Loucy (cell line): ENCODE measurements at regions not wholly inside any gene's neighbourhood (a gene's known extent, or its start where the extent isn't known, plus 50 kb on each side); places are given as distances from the start of the nearest gene placed in this dataset.

ENCODE experiments used
- H2AFZ ChIP-seq: fragments of 200-600 bp; sonication (generic); 2 replicates; pipeline ENCODE4 v1.6.0; 2016; ENCODE audit warnings: antibody characterized with exemption, mild to moderate bottlenecking, low read length, moderate library complexity
- H3F3A ChIP-seq: fragments of 200-600 bp; 2 replicates; pipeline ENCODE4 v1.6.0; 2016; ENCODE audit warnings: antibody characterized with exemption, low read depth, mild to moderate bottlenecking
- H3K27me3 ChIP-seq: fragments of 200-600 bp; sonication (generic); 2 replicates; pipeline ENCODE4 v1.6.1; 2014; ENCODE audit warnings: low read length, mild to moderate bottlenecking; ENCODE audit not compliant: insufficient read depth, poor library complexity, severe bottlenecking
- H3K36me3 ChIP-seq: fragments of 200-600 bp; sonication (generic); 2 replicates; pipeline ENCODE4 v1.6.1; 2016; ENCODE audit warnings: low read length; ENCODE audit not compliant: insufficient read depth
- H3K4me1 ChIP-seq: fragments of 200-600 bp; sonication (generic); 2 replicates; pipeline ENCODE4 v1.5.1; 2014; ENCODE audit warnings: low read length, mild to moderate bottlenecking; ENCODE audit not compliant: insufficient read depth, poor library complexity, severe bottlenecking
- H3K4me2 ChIP-seq: fragments of 200-600 bp; sonication (generic); 2 replicates; pipeline ENCODE4 v1.6.0; 2014; ENCODE audit warnings: antibody characterized with exemption, low read length, low read depth, mild to moderate bottlenecking; ENCODE audit not compliant: poor library complexity, severe bottlenecking
- H3K4me3 ChIP-seq: fragments of 200-600 bp; sonication (generic); 2 replicates; pipeline ENCODE4 v1.5.1; 2014; ENCODE audit warnings: low read length, mild to moderate bottlenecking, mixed read lengths; ENCODE audit not compliant: poor library complexity, severe bottlenecking
- H3K79me2 ChIP-seq: fragments of 200-600 bp; sonication (generic); 2 replicates; pipeline ENCODE4 v1.6.1; 2014; ENCODE audit warnings: low read length; ENCODE audit not compliant: insufficient read depth
- H3K9ac ChIP-seq: fragments of 200-600 bp; sonication (generic); 2 replicates; pipeline ENCODE4 v1.6.0; 2014; ENCODE audit warnings: mild to moderate bottlenecking, low read depth, low read length, moderate library complexity; ENCODE audit not compliant: poor library complexity, severe bottlenecking
- H3K9me2 ChIP-seq: fragments of 200-600 bp; sonication (generic); replicated peaks from 2 replicates; pipeline ENCODE4 v1.6.1; 2016; ENCODE audit warnings: low read depth, low read length, mixed read lengths
- H3K9me3 ChIP-seq: fragments of 200-600 bp; sonication (generic); 2 replicates; pipeline ENCODE4 v1.6.1; 2014; ENCODE audit warnings: mild to moderate bottlenecking, antibody characterized with exemption, low read length, low read depth; ENCODE audit not compliant: insufficient read depth
- H4K20me1 ChIP-seq: fragments of 200-600 bp; sonication (generic); 2 replicates; pipeline ENCODE4 v1.6.0; 2014; ENCODE audit warnings: antibody characterized with exemption, low read length, mild to moderate bottlenecking; ENCODE audit not compliant: insufficient read depth, poor library complexity, severe bottlenecking
- CTCF ChIP-seq: fragments of 200-600 bp; sonication (generic); conservative IDR thresholded peaks from 2 replicates; pipeline ENCODE4 v1.5.1; 2014; ENCODE audit warnings: mild to moderate bottlenecking, antibody characterized with exemption, low read length
- EZH2phosphoT487 ChIP-seq: fragments of 200-600 bp; IDR thresholded peaks from 2 replicates; pipeline ENCODE4 v1.6.1; 2018; ENCODE audit warnings: antibody characterized with exemption, mild to moderate bottlenecking, moderate library complexity, borderline replicate concordance

- no peaks in the 10 kb centered on the region for H3F3A ChIP-seq
- H2AFZ ChIP-seq: peak overlapping the region; percentile 72
- no peak overlapping the region for H3K4me3 ChIP-seq
- no peak overlapping the region for H3K4me2 ChIP-seq
- TF ChIP-seq CTCF (no peak), EZH2phosphoT487 (no peak)
- no peaks in the 10 kb centered on the region for H3K27me3 ChIP-seq
- H4K20me1 ChIP-seq: no peaks in the 10 kb centered on the region
- H3K9me3 ChIP-seq: no peaks in the 10 kb centered on the region
- H3K9ac ChIP-seq: no peak overlapping the region
- H3K9me2 ChIP-seq: no peaks in the 10 kb centered on the region
- H3K36me3 ChIP-seq: no peaks in the 10 kb centered on the region
- peaks cover 18% of the 10 kb centered on the region for H3K4me1 ChIP-seq
- H3K79me2 ChIP-seq: no peaks in the 10 kb centered on the region
Observed at GRCh38 chr6:132122871-132123270, 171.7 kb upstream of the CCN2 start.

- H3K36me3 ChIP-seq: no peaks in the 10 kb centered on the region
- no peaks in the 10 kb centered on the region for H3K27me3 ChIP-seq
- no peaks in the 10 kb centered on the region for H3K9me2 ChIP-seq
- no peaks in the 10 kb centered on the region for H3K9me3 ChIP-seq
- no peaks in the 10 kb centered on the region for H3F3A ChIP-seq
- H3K9ac ChIP-seq: no peak overlapping the region
- TF ChIP-seq CTCF (no peak), EZH2phosphoT487 (no peak)
- H4K20me1 ChIP-seq: no peaks in the 10 kb centered on the region
- H3K4me3 ChIP-seq: no peak overlapping the region
- H3K4me1 ChIP-seq: peaks cover 12% of the 10 kb centered on the region
- no peaks in the 10 kb centered on the region for H3K79me2 ChIP-seq
- H2AFZ ChIP-seq: peak overlapping the region; percentile 72
- H3K4me2 ChIP-seq: no peak overlapping the region
Observed at GRCh38 chr6:132122176-132122575, 171.0 kb upstream of the CCN2 start.

GRCh38 chr6:132118144-132118543 lies 167.0 kb upstream of the CCN2 start:
- no peaks in the 10 kb centered on the region for H3K36me3 ChIP-seq
- H3K9me2 ChIP-seq: no peaks in the 10 kb centered on the region
- H4K20me1 ChIP-seq: no peaks in the 10 kb centered on the region
- no peaks in the 10 kb centered on the region for H3K79me2 ChIP-seq
- no peak overlapping the region for H3K4me3 ChIP-seq
- no peak overlapping the region for H2AFZ ChIP-seq
- no peak overlapping the region for H3K4me2 ChIP-seq
- peaks cover 12% of the 10 kb centered on the region for H3K4me1 ChIP-seq
- H3F3A ChIP-seq: no peaks in the 10 kb centered on the region
- no peaks in the 10 kb centered on the region for H3K9me3 ChIP-seq
- no peak overlapping the region for H3K9ac ChIP-seq
- TF ChIP-seq EZH2phosphoT487: no peak
- TF ChIP-seq CTCF: no peak
- H3K27me3 ChIP-seq: no peaks in the 10 kb centered on the region
